Right lobe of liver (tissue), 4 donors: ENCODE measurements at regions not wholly inside any gene's neighbourhood (a gene's known extent, or its start where the extent isn't known, plus 50 kb on each side); places are given as distances from the start of the nearest gene placed in this dataset.

ENCODE experiments used
- POLR2A ChIP-seq: fragments of 450-650 bp; IDR thresholded peaks from one replicate; pipeline ENCODE4 v1.6.1; 2017; ENCODE audit warnings: antibody characterized with exemption, mild to moderate bottlenecking
- TF ChIP-seq, protein P1 (sequence below), 4 donors: fragments of 200-600 bp in 3 of 4; fragments of 450-650 bp in 1 of 4; IDR thresholded peaks; one replicate each; pipeline versions ENCODE4 v1.5.1 to v1.8.0; 2016 to 2022; ENCODE audit warnings: antibody characterized with exemption in 4 of 4, mild to moderate bottlenecking in 2 of 4
- donor health status: DM: no; HTN: no; CAD: no.
- donor health status: DM: no; HTN: no; CAD: no.
- donor health status: DM: no; HTN: yes; CAD: no.

DNA sequence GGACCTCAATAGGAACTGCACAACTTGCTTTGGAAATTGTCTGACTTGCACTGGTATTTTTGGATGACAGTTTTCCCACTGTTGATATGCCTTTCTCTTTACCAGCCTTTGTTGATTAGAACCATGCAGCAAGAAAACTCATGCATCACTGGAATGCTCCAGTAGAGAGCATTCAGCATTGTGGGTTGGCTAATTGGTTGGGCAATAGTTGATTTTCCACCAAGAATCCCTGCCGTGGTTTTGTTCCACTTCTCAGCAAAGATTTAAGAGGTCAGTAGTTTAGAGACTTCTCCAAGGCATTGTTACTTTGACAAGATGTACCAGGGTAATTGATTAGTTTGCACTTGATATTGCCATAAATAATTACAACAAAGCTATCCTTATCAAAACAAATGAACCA is 260.0 kb downstream of the DHX35 start:
- TF ChIP-seq, protein P1, sequence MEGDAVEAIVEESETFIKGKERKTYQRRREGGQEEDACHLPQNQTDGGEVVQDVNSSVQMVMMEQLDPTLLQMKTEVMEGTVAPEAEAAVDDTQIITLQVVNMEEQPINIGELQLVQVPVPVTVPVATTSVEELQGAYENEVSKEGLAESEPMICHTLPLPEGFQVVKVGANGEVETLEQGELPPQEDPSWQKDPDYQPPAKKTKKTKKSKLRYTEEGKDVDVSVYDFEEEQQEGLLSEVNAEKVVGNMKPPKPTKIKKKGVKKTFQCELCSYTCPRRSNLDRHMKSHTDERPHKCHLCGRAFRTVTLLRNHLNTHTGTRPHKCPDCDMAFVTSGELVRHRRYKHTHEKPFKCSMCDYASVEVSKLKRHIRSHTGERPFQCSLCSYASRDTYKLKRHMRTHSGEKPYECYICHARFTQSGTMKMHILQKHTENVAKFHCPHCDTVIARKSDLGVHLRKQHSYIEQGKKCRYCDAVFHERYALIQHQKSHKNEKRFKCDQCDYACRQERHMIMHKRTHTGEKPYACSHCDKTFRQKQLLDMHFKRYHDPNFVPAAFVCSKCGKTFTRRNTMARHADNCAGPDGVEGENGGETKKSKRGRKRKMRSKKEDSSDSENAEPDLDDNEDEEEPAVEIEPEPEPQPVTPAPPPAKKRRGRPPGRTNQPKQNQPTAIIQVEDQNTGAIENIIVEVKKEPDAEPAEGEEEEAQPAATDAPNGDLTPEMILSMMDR (IDR thresholded peaks at IDR 0.05): no peak
- no peak for TF ChIP-seq POLR2A
